ENCODE measurements at regions not wholly inside any gene's neighbourhood (a gene's known extent, or its start where the extent isn't known, plus 50 kb on each side); places are given as distances from the start of the nearest gene placed in this dataset.
"Not testable (repeated sequence)": the region's sequence is repeated elsewhere in the genome, so short reads cannot be mapped to it uniquely, and the experiment has no call there.

GRCh38 chr10:53547364-53547763 is 774.8 kb upstream of the MBL2 start:
- no peak for DNase-seq (ENCODE audit: extremely low spot score, insufficient read length, low read depth)
- no peak for FAIRE-seq

DNA sequence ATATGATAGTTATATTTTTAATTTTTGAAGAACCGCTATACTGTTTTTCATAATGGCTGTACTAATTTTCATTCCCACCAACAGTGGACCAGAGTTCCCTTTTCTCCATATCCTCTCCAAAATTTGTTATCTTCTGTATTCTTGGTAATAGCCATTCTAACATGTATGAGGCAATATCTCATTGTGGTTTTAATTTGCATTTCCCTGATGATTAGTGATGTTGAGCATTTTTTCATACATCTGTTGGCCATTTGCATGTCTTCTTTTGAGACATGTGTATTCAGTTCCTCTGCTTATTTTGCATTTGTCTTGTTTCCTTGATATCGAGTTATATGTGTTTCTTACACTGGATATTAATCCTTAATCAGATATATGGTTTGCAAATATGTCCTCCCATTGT is 770.8 kb upstream of the MBL2 start:
- FAIRE-seq: no peak
- no peak for DNase-seq (ENCODE audit: extremely low spot score, insufficient read length, low read depth)

DNA sequence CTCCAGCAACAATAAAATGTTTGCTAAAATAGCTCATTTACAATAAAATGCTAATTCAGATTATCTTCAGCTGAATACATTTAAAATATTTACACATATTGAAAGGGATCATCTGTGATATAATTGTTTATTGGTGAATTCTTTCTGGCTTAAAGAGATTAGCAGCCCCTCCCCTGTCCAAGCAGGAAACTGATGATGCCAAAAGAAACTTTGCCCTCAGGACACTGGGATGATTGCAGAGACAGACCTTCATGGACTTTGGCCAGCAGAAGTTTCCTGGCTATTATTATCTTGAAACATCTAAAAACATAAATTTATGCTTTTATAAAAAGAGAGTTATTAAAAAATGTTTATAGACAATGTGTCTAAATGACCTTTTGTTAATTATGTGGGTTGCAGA is 764.9 kb upstream of the MBL2 start:
- FAIRE-seq: no peak
- no peak for DNase-seq (ENCODE audit: extremely low spot score, insufficient read length, low read depth)

- DNase-seq (ENCODE audit: extremely low spot score, insufficient read length, low read depth) (no peak), FAIRE-seq (no peak)
Measured at GRCh38 chr10:53536322-53536721, 763.7 kb upstream of the MBL2 start.

GRCh38 chr10:53534428-53534827 is 761.8 kb upstream of the MBL2 start:
- DNase-seq (ENCODE audit: extremely low spot score, insufficient read length, low read depth) (no peak), FAIRE-seq (no peak)

DNA sequence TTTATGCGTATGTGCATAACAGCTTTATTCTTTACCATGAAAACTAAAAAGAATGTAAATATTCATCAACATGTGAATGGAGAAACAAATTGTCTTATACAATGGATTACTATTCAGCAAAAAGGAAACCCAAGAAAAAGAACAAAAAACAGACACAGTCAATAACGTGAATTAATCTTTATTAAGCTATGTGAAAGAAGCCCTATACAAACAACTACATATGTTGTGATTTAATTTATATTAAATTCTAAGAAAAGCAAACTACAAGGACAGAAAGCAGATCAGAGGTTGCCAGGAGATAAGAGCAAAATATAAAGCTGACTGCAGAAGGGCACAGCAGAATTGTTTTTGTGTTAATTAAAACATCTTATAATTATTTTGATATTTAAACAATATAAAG is 756.4 kb upstream of the MBL2 start:
- DNase-seq (ENCODE audit: extremely low spot score, insufficient read length, low read depth): no peak
- no peak for FAIRE-seq

- FAIRE-seq (no peak), DNase-seq (ENCODE audit: extremely low spot score, insufficient read length, low read depth) (no peak)
Measured at GRCh38 chr10:53521046-53521445, 748.5 kb upstream of the MBL2 start.

DNA sequence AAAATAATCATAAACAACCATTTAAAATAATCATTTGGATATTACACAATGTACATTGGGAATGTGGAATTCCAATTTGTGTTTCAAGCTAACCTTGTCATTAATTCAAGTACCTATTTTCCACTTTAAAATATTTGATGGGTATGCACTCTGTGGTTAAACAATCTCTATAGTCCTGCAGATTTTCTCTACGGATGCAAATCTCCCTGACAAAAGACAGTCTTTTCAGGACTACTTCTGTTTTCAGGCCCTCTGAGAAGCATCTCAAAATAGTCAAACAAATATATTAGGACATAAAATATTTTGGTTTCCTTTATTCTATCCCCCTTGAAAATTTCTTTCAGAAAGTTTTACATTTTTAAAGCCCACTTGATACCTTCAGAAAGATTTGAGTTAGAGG is 735.6 kb upstream of the MBL2 start:
- FAIRE-seq (no peak), DNase-seq (ENCODE audit: extremely low spot score, insufficient read length, low read depth) (no peak)

- FAIRE-seq; DNase-seq (ENCODE audit: extremely low spot score, insufficient read length, low read depth): not testable (repeated sequence)
Measured at GRCh38 chr10:53504492-53504891, 731.9 kb upstream of the MBL2 start.

GRCh38 chr10:53491774-53492173 is 719.2 kb upstream of the MBL2 start:
- DNase-seq (ENCODE audit: extremely low spot score, insufficient read length, low read depth): no peak
- FAIRE-seq: no peak

DNA sequence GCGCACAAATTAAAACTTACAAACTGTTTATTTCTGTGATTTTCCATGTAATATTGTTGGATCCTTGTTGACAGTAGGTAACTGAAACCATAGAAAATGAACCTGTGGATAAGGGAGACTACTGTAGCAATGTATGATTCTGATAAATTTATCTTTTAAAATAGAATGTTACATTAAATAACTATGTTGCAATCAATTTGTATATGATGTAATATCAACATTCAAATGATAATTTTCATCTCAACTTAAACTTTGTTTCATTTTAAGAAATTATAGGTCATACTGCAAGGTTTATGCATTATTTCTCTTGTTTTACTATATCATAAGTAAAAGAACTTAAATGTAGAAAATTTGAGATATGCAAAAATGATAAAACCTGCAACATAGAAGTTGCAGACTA is 718.0 kb upstream of the MBL2 start:
- FAIRE-seq: no peak
- DNase-seq (ENCODE audit: extremely low spot score, insufficient read length, low read depth): no peak

DNA sequence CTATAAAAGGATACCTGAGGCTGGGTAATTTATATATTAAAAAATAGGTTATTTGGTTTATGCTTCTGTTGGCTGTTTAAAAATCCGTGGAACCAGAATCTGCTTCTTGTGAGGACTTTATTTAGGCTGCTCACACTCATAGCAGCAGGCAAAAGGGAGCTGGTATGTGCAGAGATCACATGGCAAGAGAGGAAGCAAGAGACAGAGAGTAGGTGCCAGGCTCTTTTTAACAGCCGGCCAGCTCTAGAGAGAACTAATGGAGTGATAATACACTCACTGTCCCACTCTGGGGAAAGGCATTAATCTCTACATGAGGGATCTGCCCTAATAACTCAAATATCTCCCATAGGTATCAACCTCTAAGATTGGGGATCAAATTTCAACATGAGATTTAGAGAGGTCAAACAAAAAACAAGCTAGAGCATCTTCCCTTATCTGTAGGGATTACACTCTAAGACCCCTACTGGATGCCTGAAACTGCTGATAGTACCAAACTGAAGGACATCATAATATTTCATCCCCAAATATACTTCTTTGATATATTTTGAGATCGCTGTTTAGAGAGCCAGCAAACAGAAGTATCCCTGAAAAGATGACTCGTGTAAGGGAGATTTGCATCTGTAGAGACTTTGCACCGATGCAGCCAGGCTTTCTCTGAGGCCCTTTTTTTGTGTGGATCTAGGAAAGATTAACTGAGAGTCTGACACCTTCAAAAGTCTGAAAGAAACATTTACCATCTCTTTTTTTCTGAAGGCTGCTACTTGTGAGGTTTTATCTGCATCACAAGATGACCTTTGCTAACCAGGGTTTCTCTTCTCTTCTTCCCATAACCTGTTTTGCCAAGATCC is 717.0 kb upstream of the MBL2 start:
- no peak for DNase-seq (ENCODE audit: extremely low spot score, insufficient read length, low read depth)
- FAIRE-seq: no peak

- no peak for DNase-seq (ENCODE audit: extremely low spot score, insufficient read length, low read depth)
- no peak for FAIRE-seq
Measured at GRCh38 chr10:53487019-53487983, 714.7 kb upstream of the MBL2 start.

DNA sequence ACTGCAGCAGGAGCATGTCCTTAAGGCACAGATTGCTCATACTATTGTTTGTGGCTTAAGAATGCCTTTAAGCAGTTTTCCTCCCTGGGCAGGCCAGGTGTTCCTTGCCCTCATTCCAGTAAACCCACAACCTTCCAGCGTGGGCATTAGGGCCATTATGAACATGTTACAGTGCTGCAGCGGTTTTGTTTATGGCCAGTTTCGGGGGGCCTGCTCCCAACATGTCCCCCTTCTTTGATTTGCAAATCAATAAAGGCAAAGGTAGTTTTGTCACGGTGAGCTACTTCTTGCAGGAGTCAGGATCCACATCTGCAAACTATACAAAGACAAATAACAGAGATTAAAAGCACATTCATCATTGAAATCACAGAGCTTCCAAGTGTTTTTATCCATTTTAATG is 712.8 kb upstream of the MBL2 start:
- DNase-seq (ENCODE audit: extremely low spot score, insufficient read length, low read depth); FAIRE-seq: not testable (repeated sequence)

DNA sequence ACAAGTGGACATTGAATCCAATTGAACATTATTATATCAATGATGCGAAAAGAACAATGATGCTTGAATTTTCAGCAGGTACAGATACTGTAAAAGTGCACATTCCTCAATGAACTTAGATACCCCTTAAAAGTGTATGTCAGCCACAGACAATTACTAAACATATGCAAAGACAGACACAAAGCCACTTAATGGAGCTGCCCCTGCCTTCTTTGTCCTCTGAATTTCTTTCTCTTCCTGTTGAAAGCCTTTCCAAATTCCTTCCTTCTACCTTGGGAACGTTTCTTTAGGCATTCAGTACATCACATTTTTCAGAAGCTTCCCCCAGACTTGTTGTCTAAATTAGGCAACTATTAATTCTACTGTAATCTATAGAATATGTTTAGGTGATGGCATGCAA is 706.8 kb upstream of the MBL2 start:
- FAIRE-seq (no peak), DNase-seq (ENCODE audit: extremely low spot score, insufficient read length, low read depth) (no peak)

GRCh38 chr10:53477313-53477675 is 704.7 kb upstream of the MBL2 start:
- no peak for FAIRE-seq
- no peak for DNase-seq (ENCODE audit: extremely low spot score, insufficient read length, low read depth)

DNA sequence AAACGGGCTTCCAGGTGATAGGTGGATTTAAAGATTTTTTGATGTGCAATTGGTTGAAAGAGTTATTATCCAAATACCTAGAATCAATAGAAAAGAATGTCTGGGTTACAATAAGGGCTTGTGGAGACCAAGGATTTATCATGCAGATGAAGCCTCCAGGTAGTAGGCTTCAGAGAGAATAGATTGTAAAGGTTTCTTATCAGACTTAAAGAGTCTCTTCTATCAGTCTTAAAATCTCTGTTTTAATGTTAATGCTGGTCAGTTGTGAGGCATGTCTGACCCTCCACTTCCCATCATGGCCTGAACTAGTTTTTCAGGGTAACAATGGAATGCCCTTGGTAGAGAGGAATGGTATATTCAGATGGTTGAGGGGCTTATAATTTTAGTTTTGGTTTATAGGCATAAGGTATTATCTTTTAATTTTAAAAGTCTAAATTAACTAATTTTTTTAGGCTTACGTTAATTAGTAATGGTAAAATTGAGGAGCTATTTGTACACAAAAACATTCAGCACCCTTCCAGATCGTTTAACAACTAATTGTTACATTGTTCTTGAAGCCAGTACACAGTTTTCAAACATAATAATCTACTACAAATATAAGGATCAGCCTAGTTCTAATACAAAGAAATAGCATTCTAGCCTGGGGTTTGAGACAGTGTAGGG is 704.2 kb upstream of the MBL2 start:
- FAIRE-seq (no peak), DNase-seq (ENCODE audit: extremely low spot score, insufficient read length, low read depth) (no peak)

- DNase-seq (ENCODE audit: extremely low spot score, insufficient read length, low read depth): no peak
- FAIRE-seq: no peak
Measured at GRCh38 chr10:53469383-53469782, 696.8 kb upstream of the MBL2 start.

GRCh38 chr10:53463539-53463938 is 691.0 kb upstream of the MBL2 start:
- FAIRE-seq: no peak
- no peak for DNase-seq (ENCODE audit: extremely low spot score, insufficient read length, low read depth)

- DNase-seq (ENCODE audit: extremely low spot score, insufficient read length, low read depth): no peak
- no peak for FAIRE-seq
Measured at GRCh38 chr10:53458007-53458406, 685.4 kb upstream of the MBL2 start.

DNA sequence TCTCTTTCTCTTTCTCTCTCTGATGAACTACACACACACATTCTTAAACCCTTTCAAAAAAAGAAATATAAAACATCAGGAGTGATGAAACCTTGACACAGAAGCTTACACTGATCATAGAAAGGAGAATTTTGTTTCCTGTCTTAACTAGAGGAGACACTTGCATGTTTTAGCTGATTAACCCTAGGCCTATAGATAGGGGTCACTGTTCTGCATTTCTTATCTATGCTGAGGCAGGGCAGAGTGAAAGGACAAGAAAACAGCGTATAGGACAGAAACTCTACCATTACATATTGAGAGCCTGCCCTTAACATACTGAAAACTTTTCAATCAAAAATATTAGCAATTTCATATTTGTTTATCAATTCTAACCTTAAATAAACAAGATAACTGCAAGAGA is 680.6 kb upstream of the MBL2 start:
- FAIRE-seq: no peak
- no peak for DNase-seq (ENCODE audit: extremely low spot score, insufficient read length, low read depth)

Data from GM18507 (cell line).